HCEC 1CT (cell line): ENCODE measurements at regions not wholly inside any gene's neighbourhood (a gene's known extent, or its start where the extent isn't known, plus 50 kb on each side); places are given as distances from the start of the nearest gene placed in this dataset.
A peak's percentile ranks its signal among the peaks of the same experiment; 100 is the strongest.

Experiments used
- DNase-seq: peaks from one replicate; pipeline ENCODE4 v3.0.0-alpha.2; 2017

- no peak for DNase-seq
Observed at GRCh38 chr16:86987746-86988670, 329.2 kb downstream of the C16orf95 start.

- no peak for DNase-seq
Observed at GRCh38 chr16:86988920-86989696, 328.1 kb downstream of the C16orf95 start.

- no peak for DNase-seq
Observed at GRCh38 chr16:86990451-86990850, 326.7 kb downstream of the C16orf95 start.

- DNase-seq: peak; percentile 78
Observed at GRCh38 chr16:86991679-86992078, 325.5 kb downstream of the C16orf95 start.

- no peak for DNase-seq
Observed at GRCh38 chr16:86992587-86992986, 324.6 kb downstream of the C16orf95 start.

- DNase-seq: no peak
Observed at GRCh38 chr16:86993426-86994110, 323.6 kb downstream of the C16orf95 start.

GRCh38 chr16:86994215-86994614 lies 323.0 kb downstream of the C16orf95 start:
- DNase-seq: no peak

- DNase-seq: peak; percentile 83
Observed at GRCh38 chr16:86994651-86995171, 322.5 kb downstream of the C16orf95 start.

GRCh38 chr16:86995456-86995855 lies 321.7 kb downstream of the C16orf95 start:
- DNase-seq: no peak

GRCh38 chr16:86996081-86996480 lies 321.1 kb downstream of the C16orf95 start:
- no peak for DNase-seq

GRCh38 chr16:86997058-86997457 lies 320.1 kb downstream of the C16orf95 start:
- no peak for DNase-seq

GRCh38 chr16:86998196-86999001 lies 318.8 kb downstream of the C16orf95 start:
- no peak for DNase-seq

GRCh38 chr16:87000001-87000400 lies 317.2 kb downstream of the C16orf95 start:
- DNase-seq: no peak

GRCh38 chr16:87002717-87003413 lies 314.3 kb downstream of the C16orf95 start:
- DNase-seq: peak; percentile 7

- no peak for DNase-seq
Observed at GRCh38 chr16:87003414-87003755, 313.8 kb downstream of the C16orf95 start.

- DNase-seq: no peak
Observed at GRCh38 chr16:87006021-87006420, 311.2 kb downstream of the C16orf95 start.

GRCh38 chr16:87006789-87007745 lies 310.1 kb downstream of the C16orf95 start:
- peak; percentile 33 for DNase-seq

- no peak for DNase-seq
Observed at GRCh38 chr16:87007907-87008306, 309.3 kb downstream of the C16orf95 start.

- DNase-seq: no peak
Observed at GRCh38 chr16:87008664-87009063, 308.5 kb downstream of the C16orf95 start.
